Lower leg skin (tissue), 4 donors: ENCODE measurements at regions not wholly inside any gene's neighbourhood (a gene's known extent, or its start where the extent isn't known, plus 50 kb on each side); places are given as distances from the start of the nearest gene placed in this dataset.

ENCODE experiments used
- DNase-seq, 2 donors: peaks; one replicate each; pipeline ENCODE4 v3.0.0-alpha.2; 2019; ENCODE audit warnings: low spot score in 2 of 2
- H3K4me3 ChIP-seq: fragments of 200-600 bp; sonication (generic); 2 replicates; pipeline ENCODE4 v1.5.1; 2017; ENCODE audit warnings: mild to moderate bottlenecking, low read depth; ENCODE audit not compliant: poor library complexity, severe bottlenecking
- CTCF ChIP-seq, 3 donors: fragments of 450-650 bp; IDR thresholded peaks; one replicate each; pipeline ENCODE4 v1.5.1; 2016; ENCODE audit warnings: antibody characterized with exemption in 3 of 3, mild to moderate bottlenecking in 3 of 3, moderate library complexity in 2 of 3
- POLR2A ChIP-seq, 2 donors: fragments of 450-650 bp; IDR thresholded peaks; one replicate each; pipeline ENCODE4 v1.6.1; 2016 to 2017; ENCODE audit warnings: antibody characterized with exemption in 2 of 2, mild to moderate bottlenecking in 1 of 2, moderate library complexity in 1 of 2
- WGBS, 2 donors: methylation state at CpG; one replicate each; pipeline ENCODE4 v1.1.5; 2018; 5-methylcytosine and 5-hydroxymethylcytosine counted together
- intact Hi-C: fragments of 100-400 bp; cut with DNase I; formaldehyde crosslinking; loops from one replicate; pipeline ENCODE4 v1.15.0; 2023; ENCODE audit warnings: low total_unique reads

GRCh38 chr10:3908183-3908582 lies 123.2 kb upstream of the KLF6 start:
- TF ChIP-seq CTCF (IDR thresholded peaks at IDR 0.05) = no peak
- no peak for TF ChIP-seq POLR2A (IDR thresholded peaks at IDR 0.05)
- WGBS, 2 donors = 60 to 67% methylated on average over 10 of the region's 10 CpGs
- DNase-seq = no peak
- no peak overlapping the region for H3K4me3 ChIP-seq
- intact Hi-C loops = no loop called here

GRCh38 chr10:3907514-3907913 lies 122.5 kb upstream of the KLF6 start:
- DNase-seq = peak; percentile 47 to 91
- no peak overlapping the region for H3K4me3 ChIP-seq
- no peak for TF ChIP-seq POLR2A (IDR thresholded peaks at IDR 0.05)
- no peak for TF ChIP-seq CTCF (IDR thresholded peaks at IDR 0.05)
- 49 to 65% methylated on average over 6 of the region's 6 CpGs for WGBS, 2 donors
- intact Hi-C loops = no loop called here

- TF ChIP-seq POLR2A (IDR thresholded peaks at IDR 0.05) (no peak), CTCF (IDR thresholded peaks at IDR 0.05) (no peak)
- H3K4me3 ChIP-seq = no peak overlapping the region
- 71 to 77% methylated on average over 17 of the region's 17 CpGs for WGBS, 2 donors
- intact Hi-C loops = no loop called here
- no peak for DNase-seq
These were observed 121.6 kb upstream of the KLF6 start for GRCh38 chr10:3906511-3907111.

GRCh38 chr10:3904419-3904960 lies 119.5 kb upstream of the KLF6 start:
- H3K4me3 ChIP-seq = no peak overlapping the region
- intact Hi-C loops = no loop called here
- no peak for TF ChIP-seq CTCF (IDR thresholded peaks at IDR 0.05)
- no peak for TF ChIP-seq POLR2A (IDR thresholded peaks at IDR 0.05)
- DNase-seq = no peak
- WGBS, 2 donors = 76 to 84% methylated on average over 5 of the region's 5 CpGs

- no peak for DNase-seq
- intact Hi-C loops = no loop called here
- WGBS, 2 donors = 89 to 95% methylated on average over 6 of the region's 6 CpGs
- no peak overlapping the region for H3K4me3 ChIP-seq
- TF ChIP-seq POLR2A (IDR thresholded peaks at IDR 0.05) (no peak), CTCF (IDR thresholded peaks at IDR 0.05) (no peak)
These were observed 117.9 kb upstream of the KLF6 start for GRCh38 chr10:3902809-3903410.
